ENCODE measurements at regions not wholly inside any gene's neighbourhood (a gene's known extent, or its start where the extent isn't known, plus 50 kb on each side); places are given as distances from the start of the nearest gene placed in this dataset.
"Not testable (repeated sequence)": the region's sequence is repeated elsewhere in the genome, so short reads cannot be mapped to it uniquely, and the experiment has no call there.

DNA sequence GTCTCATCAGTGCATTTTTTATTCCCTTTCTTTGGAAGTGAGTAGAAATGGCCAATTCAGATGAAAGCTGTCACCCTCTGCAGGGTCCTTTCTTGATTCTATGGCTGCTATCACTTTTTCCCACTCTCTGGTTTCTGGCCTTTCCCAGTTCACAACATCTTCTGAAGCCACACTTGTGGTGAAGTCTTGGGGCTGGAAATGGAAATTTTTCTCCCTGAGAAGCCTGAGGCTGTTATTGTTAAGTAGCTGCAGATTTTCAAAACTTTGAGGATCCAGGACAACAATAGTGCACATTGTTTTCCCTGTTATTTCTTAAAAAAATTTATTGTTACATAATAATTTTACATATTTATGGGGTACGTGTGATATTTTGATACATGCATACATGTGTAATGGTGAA is 250.3 kb upstream of the RASGRP1 start:
- no peak for DNase-seq (ENCODE audit: low spot score)

DNA sequence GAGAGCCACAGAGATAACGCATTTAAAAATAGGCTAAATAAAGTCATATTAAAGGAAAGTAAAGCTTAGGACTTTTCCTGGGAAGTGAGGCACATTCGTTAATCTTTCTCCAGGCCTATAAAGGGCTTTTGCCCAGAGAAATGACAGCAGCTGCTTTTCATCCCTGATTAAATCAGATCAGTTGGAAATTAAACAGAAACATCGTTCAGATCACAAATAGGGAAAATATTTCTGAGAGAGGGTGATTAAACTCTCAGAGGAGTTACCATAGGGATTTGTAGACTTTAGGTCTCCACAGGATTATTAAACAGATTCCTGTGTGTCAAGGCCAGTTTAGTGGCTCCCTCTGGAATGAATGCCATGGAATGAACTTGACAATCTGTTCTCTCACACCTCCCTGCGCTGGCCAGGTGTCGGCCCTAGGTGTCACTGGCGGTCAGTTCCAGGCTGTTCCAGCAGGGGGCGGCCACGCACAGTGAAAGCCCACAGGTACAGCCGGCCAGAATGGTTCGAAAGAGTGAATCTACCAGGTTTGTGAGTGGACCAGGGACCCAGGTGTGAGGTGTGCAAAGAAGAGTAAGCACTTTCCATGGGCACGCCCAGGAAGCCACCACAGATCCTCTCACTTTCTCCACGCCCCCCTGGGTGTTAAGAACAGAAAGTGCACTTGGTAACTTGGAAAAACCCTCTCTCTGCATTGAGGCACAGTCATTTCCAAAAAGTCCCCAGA is 253.0 kb upstream of the RASGRP1 start:
- peak; percentile 54 for DNase-seq (ENCODE audit: low spot score)

DNA sequence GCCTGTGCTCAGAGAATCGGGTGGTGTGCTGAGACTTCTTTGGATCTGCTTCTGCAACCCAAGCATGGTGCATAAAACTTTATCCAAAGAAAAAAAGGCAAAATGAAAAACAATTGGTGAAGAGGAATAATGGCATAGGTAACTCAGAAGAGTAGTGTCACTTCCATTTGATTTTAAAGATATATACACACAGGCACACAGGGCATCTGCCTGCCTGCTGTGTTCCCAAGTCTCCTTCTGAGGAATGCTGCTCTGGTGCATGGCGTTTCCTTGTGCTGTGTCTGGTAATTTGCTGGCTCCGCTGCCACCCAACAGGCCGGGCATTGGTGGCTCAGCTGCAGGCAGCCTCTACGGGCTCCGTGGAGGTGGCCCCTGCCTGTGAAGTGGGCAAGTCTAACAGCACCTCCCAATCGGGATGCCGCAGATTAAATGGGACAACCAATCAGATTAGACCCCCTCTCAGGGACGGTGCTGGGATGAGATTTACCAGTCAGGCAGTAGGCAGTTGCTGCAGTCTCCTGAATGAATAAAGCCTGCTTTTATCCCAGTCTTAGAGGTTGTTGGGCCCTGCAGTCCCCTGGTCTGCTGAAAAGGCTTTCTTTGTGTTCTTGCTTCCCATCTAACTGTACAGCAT is 253.7 kb upstream of the RASGRP1 start:
- no peak for DNase-seq (ENCODE audit: low spot score)

DNA sequence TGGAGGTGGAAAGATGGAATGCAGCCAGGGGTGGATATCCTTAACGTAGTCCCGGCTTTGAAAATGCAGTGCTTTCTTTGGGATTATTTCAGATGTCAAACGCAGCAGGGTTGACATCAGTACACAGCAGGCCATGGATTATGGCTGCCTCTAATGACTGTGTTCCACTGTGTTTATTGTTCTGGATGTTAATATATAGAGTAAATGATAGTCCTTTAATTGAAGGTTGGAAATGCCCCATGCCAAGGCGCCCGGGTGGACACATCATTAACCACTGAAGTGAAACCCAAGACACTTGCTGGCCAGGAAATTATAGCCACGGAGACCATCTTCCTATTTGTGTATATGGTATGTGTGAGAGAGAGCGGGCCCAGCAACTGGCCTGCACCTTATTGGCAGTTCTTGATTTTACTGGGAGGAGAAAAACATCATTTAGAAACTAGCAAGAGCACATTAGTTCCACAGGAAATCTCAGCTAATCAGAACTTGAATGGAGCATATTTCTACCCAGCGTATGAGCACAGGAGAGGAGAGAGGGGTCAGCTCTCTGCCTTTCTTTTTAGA is 254.9 kb upstream of the RASGRP1 start:
- DNase-seq (ENCODE audit: low spot score) = no peak

DNA sequence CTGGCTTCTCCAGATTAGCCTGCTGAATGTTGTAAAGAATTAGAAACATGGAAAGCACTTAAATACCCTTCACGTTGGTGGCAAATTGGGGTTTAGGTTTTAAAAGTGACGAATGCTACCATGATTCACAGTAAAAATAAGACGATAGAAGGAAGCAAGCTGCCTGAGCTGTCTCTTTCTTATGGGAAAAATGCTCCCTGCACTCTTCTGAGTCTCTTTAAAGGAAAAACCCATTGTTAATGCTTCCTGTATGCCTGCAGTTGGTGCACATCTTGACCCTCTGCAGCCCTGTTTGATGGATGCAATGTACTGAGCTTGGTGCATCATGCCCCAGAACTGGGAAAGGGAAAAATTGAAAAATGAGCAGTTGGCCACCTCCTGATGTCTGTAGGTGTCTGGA is 258.6 kb upstream of the RASGRP1 start:
- no peak for DNase-seq (ENCODE audit: low spot score)

DNA sequence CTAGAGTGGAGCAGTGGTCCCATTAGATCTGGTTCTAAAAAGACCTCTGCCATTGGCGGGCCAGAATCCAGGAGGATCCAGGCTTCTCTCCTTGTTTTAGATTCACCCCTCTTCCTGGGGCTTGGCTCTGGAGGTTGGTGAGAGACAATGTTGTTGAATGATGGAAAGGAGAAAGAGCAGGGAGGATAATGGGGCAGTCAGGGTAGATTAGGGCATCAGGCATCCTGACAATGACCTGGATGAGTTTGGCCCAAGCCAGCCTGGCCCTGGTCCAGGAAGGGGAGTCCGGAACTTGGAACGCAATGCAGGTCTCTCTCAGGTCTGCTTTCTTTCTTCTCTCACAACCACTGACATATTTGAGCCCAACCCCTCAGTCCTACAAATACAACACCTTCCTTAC is 260.1 kb upstream of the RASGRP1 start:
- DNase-seq (ENCODE audit: low spot score) = no peak

GRCh38 chr15:38826880-38827279 is 262.3 kb upstream of the RASGRP1 start:
- no peak for DNase-seq (ENCODE audit: low spot score)

GRCh38 chr15:38828031-38828532 is 263.5 kb upstream of the RASGRP1 start:
- DNase-seq (ENCODE audit: low spot score) = no peak

- no peak for DNase-seq (ENCODE audit: low spot score)
Measured at GRCh38 chr15:38829086-38829485, 264.5 kb upstream of the RASGRP1 start.

DNA sequence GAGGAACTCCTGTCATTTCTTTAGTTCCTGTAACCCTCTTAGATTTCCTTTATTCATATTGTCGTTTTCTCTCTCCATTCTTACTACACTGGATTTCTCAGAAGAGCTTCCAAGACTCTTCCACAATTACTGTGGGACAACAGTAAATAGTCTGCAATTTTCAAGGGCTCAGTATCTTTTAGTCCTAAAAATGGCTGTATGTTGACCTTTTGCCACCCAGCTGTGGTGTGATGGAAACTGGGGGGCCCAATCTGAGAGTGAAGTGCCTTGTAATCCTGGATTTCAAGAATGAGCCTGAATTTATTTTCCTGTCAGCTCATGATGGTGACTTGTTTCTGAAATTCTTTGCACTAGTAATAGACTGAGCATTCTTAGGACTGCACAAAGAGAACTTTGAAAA is 277.6 kb upstream of the RASGRP1 start:
- no peak for DNase-seq (ENCODE audit: low spot score)

DNA sequence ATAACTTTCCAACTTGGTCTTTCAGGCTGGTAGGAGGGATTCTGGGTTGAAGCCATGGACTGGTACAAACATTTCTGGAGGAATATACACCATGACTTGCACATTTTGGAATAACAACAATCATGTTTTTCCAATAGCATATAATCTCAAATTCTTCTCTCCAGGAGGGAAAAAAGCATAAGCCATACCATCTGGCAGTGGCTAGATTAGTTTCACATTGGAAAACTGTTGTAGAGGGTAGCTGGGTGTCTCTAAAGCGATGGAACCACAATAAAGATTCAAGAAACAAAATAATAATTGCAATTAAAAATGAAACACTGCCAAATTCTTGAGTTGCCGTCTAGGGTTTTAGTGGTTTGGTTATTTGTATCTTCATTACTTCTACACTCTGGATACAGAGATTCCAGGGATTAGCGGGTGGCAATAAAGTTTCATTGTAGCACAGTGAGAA is 278.5 kb upstream of the RASGRP1 start:
- no peak for DNase-seq (ENCODE audit: low spot score)

GRCh38 chr15:38843736-38844590 is 279.3 kb upstream of the RASGRP1 start:
- peak; percentile 47 for DNase-seq (ENCODE audit: low spot score)

- DNase-seq (ENCODE audit: low spot score) = no peak
Measured at GRCh38 chr15:38844736-38845135, 280.1 kb upstream of the RASGRP1 start.

DNA sequence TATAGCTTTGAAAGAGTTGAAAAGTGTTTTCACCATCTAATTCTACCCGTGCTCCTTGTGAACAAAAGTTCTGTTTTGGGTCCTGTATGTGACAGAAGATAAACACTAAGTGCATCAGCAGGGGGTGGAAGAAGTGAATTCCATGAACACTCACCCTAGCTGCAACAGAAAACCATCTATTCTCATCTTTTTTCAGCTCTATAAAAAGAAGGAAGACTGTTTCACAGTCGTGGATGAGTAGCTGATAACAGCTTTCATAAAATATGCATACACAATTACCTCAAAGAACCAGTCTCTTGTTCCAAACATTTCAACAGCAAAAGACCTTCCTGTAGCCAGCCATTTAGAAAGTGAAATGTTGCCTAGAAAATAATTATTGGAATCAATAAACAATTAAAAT is 281.7 kb upstream of the RASGRP1 start:
- DNase-seq (ENCODE audit: low spot score) = no peak

DNA sequence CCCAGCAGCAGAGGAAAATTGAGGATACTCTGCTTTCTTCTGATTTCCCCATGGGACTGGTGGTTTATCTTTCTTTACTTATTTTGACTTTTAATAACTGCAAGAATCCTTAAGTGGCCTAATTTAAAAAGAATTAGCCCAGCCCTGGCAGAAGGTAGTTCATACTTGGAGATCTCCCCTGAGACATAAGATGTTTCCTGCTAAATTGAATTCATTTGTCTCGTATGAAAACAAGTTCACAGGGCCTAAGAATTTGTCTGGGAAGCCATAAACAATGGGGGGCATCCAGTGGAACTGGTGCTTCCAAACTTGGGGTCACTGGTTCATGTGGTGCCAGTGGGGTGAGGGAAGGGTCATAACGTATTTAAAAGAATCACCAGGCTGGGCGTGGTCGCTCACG is 283.1 kb upstream of the RASGRP1 start:
- no peak for DNase-seq (ENCODE audit: low spot score)

- DNase-seq (ENCODE audit: low spot score) = no peak
Measured at GRCh38 chr15:38849046-38849445, 284.4 kb upstream of the RASGRP1 start.

- not testable (repeated sequence) for DNase-seq (ENCODE audit: low spot score)
Measured at GRCh38 chr15:38852188-38852587, 287.6 kb upstream of the RASGRP1 start.

DNA sequence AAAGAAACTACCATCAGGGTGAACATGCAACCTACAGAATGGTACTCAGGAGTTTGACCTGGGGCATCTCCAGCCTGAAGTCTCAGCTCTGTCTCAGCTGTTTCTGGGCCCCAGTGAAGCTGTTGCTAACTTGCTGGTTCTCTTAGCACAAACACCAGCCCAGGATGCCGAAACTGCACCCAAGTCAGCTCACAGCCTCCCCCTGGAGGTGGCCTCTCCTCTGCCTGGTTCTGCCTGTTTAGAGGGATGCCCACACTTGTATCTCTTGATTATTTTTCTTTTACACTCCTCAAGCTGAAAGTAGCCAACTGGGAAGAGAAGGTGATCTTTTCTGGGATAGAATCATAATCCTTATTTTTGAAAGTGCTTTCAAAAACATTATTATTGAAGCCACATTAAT is 289.0 kb upstream of the RASGRP1 start:
- peak; percentile 12 for DNase-seq (ENCODE audit: low spot score)

GRCh38 chr15:38854506-38854905 is 289.9 kb upstream of the RASGRP1 start:
- DNase-seq (ENCODE audit: low spot score) = no peak

DNA sequence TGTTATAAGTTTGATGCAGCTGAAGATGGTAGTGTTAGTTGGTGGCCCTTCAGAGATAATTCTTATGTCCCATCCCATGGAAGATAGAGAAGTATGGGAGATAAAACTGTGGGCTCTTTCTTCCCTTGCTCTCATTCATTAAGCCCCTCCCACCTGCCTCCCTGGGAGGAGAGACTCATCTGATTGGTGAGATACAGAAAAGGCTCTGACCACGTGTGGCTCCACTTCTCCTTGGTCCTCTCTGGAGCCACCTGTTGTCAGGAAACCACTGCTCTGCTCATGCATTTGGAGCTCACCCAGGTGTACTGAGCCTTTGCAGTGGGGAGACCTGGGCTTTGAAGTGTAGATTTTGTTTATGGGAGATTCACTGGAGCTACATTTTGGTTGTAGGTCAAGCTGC is 293.2 kb upstream of the RASGRP1 start:
- no peak for DNase-seq (ENCODE audit: low spot score)

- DNase-seq (ENCODE audit: low spot score) = no peak
Measured at GRCh38 chr15:38859574-38859973, 295.0 kb upstream of the RASGRP1 start.

DNA sequence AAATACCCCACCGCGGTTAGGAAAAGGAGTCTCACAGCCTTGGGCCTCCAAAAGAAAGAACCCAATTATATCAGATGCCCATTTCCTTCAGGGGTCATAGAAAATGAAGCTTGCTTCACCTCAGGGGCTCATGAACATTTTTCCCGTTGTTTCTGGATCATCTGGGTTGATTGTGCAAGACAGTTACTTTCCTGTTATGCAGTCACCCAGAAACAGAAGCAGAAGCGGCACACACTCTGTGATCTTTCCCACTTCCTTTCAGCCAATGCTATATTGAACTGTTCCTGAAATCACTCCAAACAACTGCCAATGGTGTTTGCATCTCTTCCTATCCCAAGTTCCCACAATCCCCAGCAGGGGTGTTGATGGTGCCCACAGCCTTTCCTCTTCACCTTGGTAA is 295.6 kb upstream of the RASGRP1 start:
- no peak for DNase-seq (ENCODE audit: low spot score)
